ENCODE measurements at regions not wholly inside any gene's neighbourhood (a gene's known extent, or its start where the extent isn't known, plus 50 kb on each side); places are given as distances from the start of the nearest gene placed in this dataset.

- intact Hi-C loops (cut with micrococcal nuclease) = no loop called here
- TF ChIP-seq PHF21A (IDR thresholded peaks at IDR 0.05; ENCODE audit: borderline replicate concordance, low read depth) (no peak), ASH1L (IDR thresholded peaks at IDR 0.05; ENCODE audit: borderline replicate concordance, low read depth, partially characterized antibody) (no peak), TCFL5 (CRISPR knock-in tag; conservative IDR thresholded peaks at IDR 0.05) (no peak), ZNF41 (CRISPR knock-in tag; conservative IDR thresholded peaks at IDR 0.05) (no peak), BCOR (IDR thresholded peaks at IDR 0.05) (no peak), POLR2H (tag; IDR thresholded peaks at IDR 0.05; ENCODE audit: low read depth) (no peak), PHB2 (IDR thresholded peaks at IDR 0.05; ENCODE audit: low read depth) (no peak), TAF9B (IDR thresholded peaks at IDR 0.05; ENCODE audit: partially characterized antibody) (no peak), FOXA3 (CRISPR knock-in tag; conservative IDR thresholded peaks at IDR 0.05 in 1 of 2, IDR thresholded peaks at IDR 0.05 in 1 of 2) (no peak), RBM25 (IDR thresholded peaks at IDR 0.05; ENCODE audit: low read depth, low read length, severe bottlenecking) (no peak), ZNF609 (CRISPR knock-in tag; IDR thresholded peaks at IDR 0.05; ENCODE audit: borderline replicate concordance) (no peak), FOXK2 (conservative IDR thresholded peaks at IDR 0.05 in 1 of 2, IDR thresholded peaks at IDR 0.05 in 1 of 2; ENCODE audit: low read depth in 2 of 2) (no peak)
- TF ChIP-seq, protein P1, sequence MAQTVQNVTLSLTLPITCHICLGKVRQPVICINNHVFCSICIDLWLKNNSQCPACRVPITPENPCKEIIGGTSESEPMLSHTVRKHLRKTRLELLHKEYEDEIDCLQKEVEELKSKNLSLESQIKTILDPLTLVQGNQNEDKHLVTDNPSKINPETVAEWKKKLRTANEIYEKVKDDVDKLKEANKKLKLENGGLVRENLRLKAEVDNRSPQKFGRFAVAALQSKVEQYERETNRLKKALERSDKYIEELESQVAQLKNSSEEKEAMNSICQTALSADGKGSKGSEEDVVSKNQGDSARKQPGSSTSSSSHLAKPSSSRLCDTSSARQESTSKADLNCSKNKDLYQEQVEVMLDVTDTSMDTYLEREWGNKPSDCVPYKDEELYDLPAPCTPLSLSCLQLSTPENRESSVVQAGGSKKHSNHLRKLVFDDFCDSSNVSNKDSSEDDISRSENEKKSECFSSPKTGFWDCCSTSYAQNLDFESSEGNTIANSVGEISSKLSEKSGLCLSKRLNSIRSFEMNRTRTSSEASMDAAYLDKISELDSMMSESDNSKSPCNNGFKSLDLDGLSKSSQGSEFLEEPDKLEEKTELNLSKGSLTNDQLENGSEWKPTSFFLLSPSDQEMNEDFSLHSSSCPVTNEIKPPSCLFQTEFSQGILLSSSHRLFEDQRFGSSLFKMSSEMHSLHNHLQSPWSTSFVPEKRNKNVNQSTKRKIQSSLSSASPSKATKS (CRISPR knock-in tag; IDR thresholded peaks at IDR 0.05) = no peak
- in situ Hi-C loops (cut with MboI) = loop anchor here (25.0 kb wide), 1 partner anchor 621 kb away; no protein-coding TSS in a partner anchor
- ChIA-PET POLR2A (no interaction called here), CTCF (ENCODE audit: low intra/inter-chr PET ratio) (no interaction called here)
- Histone ChIP-seq H3K79me2 (ENCODE audit: control insufficient read depth, insufficient read depth, low read length) (no peaks in the 10 kb centered on the region), H3K27me3 (ENCODE audit: control insufficient read depth in 2 of 2, insufficient read depth in 2 of 2, low read length in 2 of 2) (peaks cover 0 to 24% of the 10 kb centered on the region in 2 experiments; a peak in 3 of 5 replicates), H3K4me3 (no peak overlapping the region), H3K9me1 (ENCODE audit: control insufficient read depth, insufficient read depth, low read length) (no peaks in the 10 kb centered on the region), H3K27ac (ENCODE audit: extremely low read depth, low read depth, low read length) (no peak overlapping the region), H2AFZ (ENCODE audit: low read depth, low read length) (no peak overlapping the region), H4K20me1 (replicated peaks; ENCODE audit: control insufficient read depth, insufficient read depth, low read length) (no peaks in the 10 kb centered on the region), H3K9me3 (replicated peaks; ENCODE audit: control insufficient read depth, insufficient read depth, low read depth, low read length) (no peaks in the 10 kb centered on the region), H3K4me2 (ENCODE audit: insufficient read depth, low read length) (no peak overlapping the region), H3K4me1 (replicated peaks in 1 of 2; ENCODE audit: control insufficient read depth in 2 of 2, insufficient read depth in 2 of 2, low read length in 2 of 2) (no peaks in the 10 kb centered on the region), H3K36me3 (ENCODE audit: control insufficient read depth, insufficient read depth, low read length) (no peaks in the 10 kb centered on the region), H3K9ac (ENCODE audit: insufficient read depth in 1 of 2, low read depth in 2 of 2, low read length in 2 of 2) (no peak overlapping the region)
- no peak for DNase-seq (ENCODE audit: extremely low read depth in 1 of 4, low spot score in 3 of 4)
- WGBS (ENCODE audit: insufficient coverage, low coverage, missing lambda C conversion rate) = 2% methylated on average over 6 of the region's 6 CpGs
- no peak for FAIRE-seq
- ATAC-seq = no peak
- no TSS peak for BruUV-seq (replicated peaks)
Observed at GRCh38 chr20:22958390-22958789, 76.7 kb upstream of the SSTR4 start.

All from K562 (cell line).